Kidney tubule cell (primary cell): ENCODE measurements at regions not wholly inside any gene's neighbourhood (a gene's known extent, or its start where the extent isn't known, plus 50 kb on each side); places are given as distances from the start of the nearest gene placed in this dataset.
"Not testable (repeated sequence)": the region's sequence is repeated elsewhere in the genome, so short reads cannot be mapped to it uniquely, and the experiment has no call there.

ENCODE experiments used
- DNase-seq: peaks from one replicate; pipeline ENCODE4 v3.0.0-alpha.2; 2018; ENCODE audit warnings: low spot score

DNA sequence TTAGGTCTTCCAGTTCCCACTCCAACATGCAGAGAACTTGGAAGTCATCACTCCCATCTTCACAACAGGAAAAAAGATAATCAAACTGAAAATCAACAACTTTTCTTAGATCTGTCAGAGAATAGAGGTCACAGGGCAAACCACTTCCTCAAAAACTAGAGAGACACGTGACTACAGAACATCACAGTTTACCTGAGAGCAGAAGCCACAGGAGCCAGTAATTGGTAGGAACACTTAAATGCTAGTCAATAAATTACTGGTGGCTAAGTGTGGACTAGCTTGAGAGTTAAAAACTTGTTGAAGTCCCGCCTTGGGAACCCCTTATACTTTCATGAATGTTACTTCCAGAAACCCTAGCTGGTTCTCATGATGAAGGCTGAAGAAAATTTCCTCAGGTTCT, 81.1 kb downstream of the THSD1 start:
- DNase-seq: not testable (repeated sequence)

DNA sequence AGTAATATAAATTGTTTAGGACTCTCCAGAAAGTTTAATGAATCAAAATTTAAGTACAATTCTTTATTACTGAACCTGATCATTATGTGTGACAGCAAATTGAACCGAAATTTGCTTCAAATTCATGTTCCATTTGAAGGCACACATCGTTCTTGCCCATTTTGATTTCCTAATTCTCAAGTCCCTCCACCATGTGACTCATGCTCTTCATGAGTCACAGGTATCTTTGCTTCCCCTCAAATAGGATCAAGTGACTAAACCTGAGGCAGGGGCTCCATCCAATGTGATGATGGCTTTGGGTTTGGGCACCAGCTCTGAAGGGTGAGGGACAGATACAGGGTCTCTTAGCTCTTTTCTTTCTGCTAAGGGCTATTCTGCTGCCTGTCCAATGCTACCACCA, 86.1 kb downstream of the THSD1 start:
- no peak for DNase-seq

DNA sequence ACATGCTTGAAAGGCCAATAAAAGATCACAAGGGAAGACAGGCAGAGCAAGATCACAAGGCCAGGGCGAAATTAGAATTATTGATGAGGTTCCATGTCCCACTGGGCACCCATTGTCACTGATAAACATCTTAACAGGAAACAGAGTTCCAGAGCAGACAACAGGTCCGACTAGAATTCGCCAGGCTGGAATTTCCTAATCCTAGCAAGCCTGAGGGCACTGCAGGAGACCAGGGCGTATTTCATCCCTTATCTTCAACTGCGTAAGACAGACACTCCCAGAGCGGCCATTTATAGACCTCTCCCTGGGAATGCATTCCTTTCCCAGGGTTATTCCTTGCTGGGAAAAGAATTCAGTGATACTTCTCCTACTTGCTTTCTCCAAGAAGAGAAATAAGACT, 96.1 kb downstream of the THSD1 start:
- DNase-seq: not testable (repeated sequence)

DNA sequence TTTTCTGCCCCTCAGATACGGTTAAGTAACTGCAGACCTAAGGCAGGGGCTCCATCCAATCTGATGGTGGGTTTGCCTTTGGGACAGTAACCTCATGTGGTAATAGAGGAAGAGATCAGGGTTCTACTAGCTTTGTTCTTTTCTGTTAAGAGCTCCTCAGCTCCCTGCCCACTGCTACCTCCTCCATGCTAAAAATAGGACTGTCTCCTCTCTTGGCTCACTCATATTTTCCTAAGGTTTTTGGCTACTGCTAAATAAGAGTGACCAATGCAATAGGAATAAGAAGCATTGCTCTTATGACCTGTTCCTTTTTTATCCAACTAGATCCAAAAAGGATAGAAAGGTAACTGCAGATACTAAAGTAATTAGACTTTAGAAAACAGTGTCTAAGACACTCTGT, 99.6 kb downstream of the THSD1 start:
- not testable (repeated sequence) for DNase-seq

GRCh38 chr13:52303098-52303497, 102.9 kb downstream of the THSD1 start:
- not testable (repeated sequence) for DNase-seq

GRCh38 chr13:52302688-52303087, 103.3 kb downstream of the THSD1 start:
- not testable (repeated sequence) for DNase-seq

- DNase-seq: not testable (repeated sequence)
Observed at GRCh38 chr13:52301810-52302400, 104.1 kb downstream of the THSD1 start.

- DNase-seq: not testable (repeated sequence)
Observed at GRCh38 chr13:52298079-52298661, 107.8 kb downstream of the THSD1 start.

- not testable (repeated sequence) for DNase-seq
Observed at GRCh38 chr13:52288891-52289290, 117.1 kb downstream of the THSD1 start.

GRCh38 chr13:52281387-52281786, 122.0 kb upstream of the NEK3 start:
- not testable (repeated sequence) for DNase-seq

DNA sequence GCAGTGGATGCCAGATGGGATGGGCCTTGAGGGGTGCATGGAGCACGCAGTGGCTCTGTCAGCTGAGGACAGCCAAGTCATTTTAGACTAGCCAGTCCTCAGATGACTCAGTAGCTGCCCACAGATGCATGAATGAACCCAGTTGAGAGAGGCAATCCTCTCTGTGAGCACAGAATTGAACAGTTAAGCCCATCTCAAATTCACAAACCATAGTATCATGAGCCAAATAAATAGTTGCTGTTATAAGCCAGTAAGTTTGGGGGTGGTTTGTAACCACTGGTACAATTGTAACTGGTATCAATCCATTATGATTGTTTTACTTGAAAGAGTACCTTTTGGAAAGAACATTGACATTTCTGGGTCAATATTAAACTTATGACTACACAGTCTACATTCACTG, 120.0 kb upstream of the NEK3 start:
- DNase-seq: not testable (repeated sequence)

DNA sequence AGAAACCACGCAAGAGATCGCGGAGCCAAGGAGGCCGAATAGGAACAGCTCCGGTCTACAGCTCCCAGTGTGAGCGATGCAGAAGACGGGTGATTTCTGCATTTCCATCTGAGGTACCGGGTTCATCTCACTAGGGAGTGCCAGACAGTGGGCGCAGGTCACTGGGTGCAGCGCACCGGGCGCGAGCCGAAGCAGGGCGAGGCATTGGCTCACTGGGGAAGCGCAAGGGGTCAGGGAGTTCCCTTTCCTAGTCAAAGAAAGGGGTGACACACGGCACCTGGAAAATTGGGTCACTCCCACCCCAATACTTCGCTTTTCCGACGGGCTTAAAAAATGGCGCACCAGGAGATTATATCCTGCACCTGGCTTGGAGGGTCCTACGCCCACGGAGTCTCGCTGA, 94.9 kb upstream of the NEK3 start:
- DNase-seq: not testable (repeated sequence)

DNA sequence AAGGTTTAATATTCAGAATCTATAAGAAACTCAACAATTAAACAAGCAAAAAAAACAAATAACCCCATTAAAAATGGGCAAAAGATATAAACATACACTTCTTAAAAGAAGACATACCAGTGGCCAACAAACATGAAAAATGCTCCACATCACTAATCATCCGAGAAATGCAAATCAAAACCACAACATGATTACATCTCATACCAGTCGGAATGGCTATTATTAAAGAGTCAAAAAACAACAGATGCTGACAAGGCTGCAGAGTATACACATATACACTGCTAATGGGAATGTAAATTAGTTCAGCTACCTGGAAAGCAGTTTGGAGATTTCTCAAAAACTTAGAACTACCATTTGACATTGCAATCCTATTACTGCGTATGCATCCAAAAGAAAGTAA, 81.4 kb upstream of the NEK3 start:
- DNase-seq: not testable (repeated sequence)

DNA sequence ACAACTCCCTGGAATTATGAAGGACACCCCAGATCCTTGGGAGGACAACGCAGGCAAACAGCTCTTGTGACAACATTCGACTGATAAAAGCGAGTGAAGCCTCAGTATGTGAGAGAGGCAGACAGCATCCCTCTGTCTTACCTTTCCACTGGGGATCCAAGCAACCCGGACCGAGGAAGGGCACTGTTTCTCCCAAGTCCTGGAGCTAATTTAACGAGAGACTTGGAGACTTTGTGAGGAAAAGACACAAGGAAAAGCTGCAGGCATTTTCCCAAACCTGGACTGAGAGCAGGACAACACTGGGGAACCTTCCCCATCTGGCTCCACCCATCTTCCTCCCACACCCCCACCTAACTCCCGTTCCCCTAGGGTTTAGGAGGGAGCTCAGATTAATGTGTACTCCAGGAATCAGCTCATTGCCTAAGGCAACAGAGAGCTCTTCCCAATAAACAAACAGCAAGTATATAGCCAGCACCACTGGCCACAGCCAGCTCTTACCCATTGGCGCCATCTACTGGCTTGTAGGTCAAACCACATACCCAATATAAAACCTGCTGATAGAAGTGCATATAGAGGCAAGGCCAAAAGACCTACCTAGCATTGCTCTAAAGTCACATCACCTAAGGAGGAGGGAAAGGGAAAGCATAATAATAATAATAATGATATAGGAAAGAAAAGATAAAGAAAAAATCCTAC, 76.7 kb upstream of the NEK3 start:
- peak; percentile 82 for DNase-seq

DNA sequence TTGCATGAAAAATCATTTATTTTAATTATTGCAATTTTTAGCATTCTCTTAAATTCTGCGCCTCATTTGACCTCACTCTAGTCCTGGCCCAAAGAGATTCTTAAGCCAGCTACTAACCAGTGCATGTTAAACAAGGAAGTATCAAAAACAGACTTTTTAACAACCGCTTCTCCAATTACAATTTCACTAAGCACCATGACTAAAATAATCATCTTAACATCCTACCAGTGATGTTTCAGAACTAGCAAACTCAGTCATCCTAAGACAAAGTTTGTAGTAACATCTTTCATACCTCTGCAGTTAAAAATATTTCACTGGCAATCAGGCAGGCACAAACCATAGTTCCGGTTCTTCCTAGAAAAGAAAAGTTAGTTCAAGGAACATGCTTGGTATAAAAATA, 75.5 kb upstream of the NEK3 start:
- DNase-seq: not testable (repeated sequence)

- not testable (repeated sequence) for DNase-seq
Observed at GRCh38 chr13:52223063-52223462, 63.7 kb upstream of the NEK3 start.

DNA sequence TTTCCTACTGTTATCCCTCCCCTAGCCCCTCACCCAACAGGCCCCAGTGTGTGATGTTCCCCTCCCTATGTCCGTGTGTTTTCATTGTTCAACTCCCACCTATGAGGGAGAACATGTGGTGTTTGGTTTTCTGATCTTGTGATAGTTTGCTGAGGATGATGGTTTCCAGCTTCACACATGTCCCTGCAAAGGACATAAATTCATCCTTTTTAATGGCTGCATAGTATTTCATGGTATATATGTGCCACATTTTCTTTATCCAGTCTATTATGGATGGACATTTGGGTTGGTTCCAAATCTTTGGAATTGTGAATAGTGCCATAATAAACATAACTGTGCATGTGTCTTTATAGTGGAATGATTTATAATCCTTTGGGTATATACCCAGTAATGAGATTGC, 54.5 kb upstream of the NEK3 start:
- DNase-seq: not testable (repeated sequence)

- DNase-seq: not testable (repeated sequence)
Observed at GRCh38 chr13:52212886-52213285, 53.5 kb upstream of the NEK3 start.

GRCh38 chr13:52211416-52211776, 52.0 kb upstream of the NEK3 start:
- DNase-seq: not testable (repeated sequence)

- not testable (repeated sequence) for DNase-seq
Observed at GRCh38 chr13:52210564-52211415, 51.4 kb upstream of the NEK3 start.
